ENCODE measurements at regions not wholly inside any gene's neighbourhood (a gene's known extent, or its start where the extent isn't known, plus 50 kb on each side); places are given as distances from the start of the nearest gene placed in this dataset.
"Not testable (repeated sequence)": the region's sequence is repeated elsewhere in the genome, so short reads cannot be mapped to it uniquely, and the experiment has no call there.

DNA sequence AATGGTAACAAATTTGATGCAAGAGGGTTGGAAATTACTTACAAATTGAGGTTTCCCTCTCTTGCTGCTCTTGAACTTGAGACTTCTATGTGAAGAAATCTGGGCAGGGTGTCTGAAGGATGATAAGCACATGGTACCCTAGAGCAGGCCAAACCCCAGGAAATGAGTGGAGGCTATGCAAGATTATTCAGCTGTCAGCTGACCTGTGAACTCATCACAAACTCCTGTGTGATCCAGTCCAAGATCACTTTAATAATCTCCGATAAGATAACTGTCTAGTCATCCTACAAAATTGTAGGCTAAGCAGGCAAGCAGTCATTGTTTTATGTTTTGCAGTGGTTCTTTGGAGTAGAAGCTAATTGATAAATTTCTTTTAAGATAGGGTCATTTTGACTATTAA, 213.1 kb downstream of the BTBD3 start:
- no peaks in the 10 kb centered on the region for H3K4me1 ChIP-seq (ENCODE audit: control insufficient read depth, insufficient read depth, low read length)
- H3K4me3 ChIP-seq (ENCODE audit: low read length): no peak overlapping the region
- no peaks in the 10 kb centered on the region for H3K36me3 ChIP-seq (ENCODE audit: control insufficient read depth, insufficient read depth, low read length, severe bottlenecking)
- DNase-seq (ENCODE audit: low read depth): no peak
- H3K9ac ChIP-seq (ENCODE audit: low read length): no peak overlapping the region
- no peaks in the 10 kb centered on the region for H3K27me3 ChIP-seq (replicated peaks; ENCODE audit: control insufficient read depth, insufficient read depth, low read length)
- H3K9me3 ChIP-seq (ENCODE audit: control insufficient read depth, low read length): no peaks in the 10 kb centered on the region

DNA sequence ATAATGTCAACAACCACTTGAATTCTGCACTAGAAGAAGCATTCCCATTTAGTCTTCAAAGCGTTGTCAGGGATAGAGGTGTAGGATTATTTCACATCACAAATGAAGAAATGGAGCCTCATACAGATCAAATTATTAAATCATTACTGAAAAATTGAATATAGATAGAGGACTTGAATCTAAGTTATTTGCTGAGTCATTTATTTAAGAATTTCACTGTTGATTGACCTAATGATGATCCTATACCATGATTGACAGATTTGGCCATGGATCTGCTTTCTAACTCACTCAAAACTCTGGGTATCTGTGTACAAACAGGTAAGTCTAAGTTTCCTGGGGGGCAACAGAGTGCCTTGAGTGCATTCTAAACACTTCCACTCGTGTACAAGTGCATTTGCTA, 215.9 kb downstream of the BTBD3 start:
- Histone ChIP-seq H3K9me3 (ENCODE audit: control insufficient read depth, low read length) (peaks cover 9% of the 10 kb centered on the region), H3K36me3 (ENCODE audit: control insufficient read depth, insufficient read depth, low read length, severe bottlenecking) (no peaks in the 10 kb centered on the region), H3K4me3 (ENCODE audit: low read length) (no peak overlapping the region), H3K27me3 (replicated peaks; ENCODE audit: control insufficient read depth, insufficient read depth, low read length) (no peaks in the 10 kb centered on the region), H3K9ac (ENCODE audit: low read length) (no peak overlapping the region), H3K4me1 (ENCODE audit: control insufficient read depth, insufficient read depth, low read length) (no peaks in the 10 kb centered on the region)
- DNase-seq (ENCODE audit: low read depth): no peak

DNA sequence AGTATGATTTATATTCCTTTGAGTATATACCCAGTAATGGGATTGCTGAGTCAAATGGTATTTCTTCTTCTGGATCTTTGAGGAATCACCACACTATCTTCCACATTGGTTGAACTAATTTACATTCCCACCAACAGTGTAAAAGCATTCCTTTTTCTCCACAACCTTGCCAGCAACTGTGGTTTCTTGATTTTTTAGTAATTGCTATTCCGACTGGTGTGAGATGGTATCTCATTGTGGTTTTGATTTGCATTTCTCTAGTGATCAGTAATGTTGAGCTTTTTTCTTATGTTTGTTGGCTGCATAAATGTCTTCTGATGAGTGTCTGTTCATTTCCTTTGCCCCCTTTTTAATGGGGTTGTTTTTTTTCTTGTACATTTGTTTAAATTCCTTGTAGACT, 228.3 kb downstream of the BTBD3 start:
- not testable (repeated sequence) for H3K4me3 ChIP-seq (ENCODE audit: low read length); H3K9ac ChIP-seq (ENCODE audit: low read length); H3K4me1 ChIP-seq (ENCODE audit: control insufficient read depth, insufficient read depth, low read length); H3K27me3 ChIP-seq (replicated peaks; ENCODE audit: control insufficient read depth, insufficient read depth, low read length); H3K9me3 ChIP-seq (ENCODE audit: control insufficient read depth, low read length); DNase-seq (ENCODE audit: low read depth); H3K36me3 ChIP-seq (ENCODE audit: control insufficient read depth, insufficient read depth, low read length, severe bottlenecking)

DNA sequence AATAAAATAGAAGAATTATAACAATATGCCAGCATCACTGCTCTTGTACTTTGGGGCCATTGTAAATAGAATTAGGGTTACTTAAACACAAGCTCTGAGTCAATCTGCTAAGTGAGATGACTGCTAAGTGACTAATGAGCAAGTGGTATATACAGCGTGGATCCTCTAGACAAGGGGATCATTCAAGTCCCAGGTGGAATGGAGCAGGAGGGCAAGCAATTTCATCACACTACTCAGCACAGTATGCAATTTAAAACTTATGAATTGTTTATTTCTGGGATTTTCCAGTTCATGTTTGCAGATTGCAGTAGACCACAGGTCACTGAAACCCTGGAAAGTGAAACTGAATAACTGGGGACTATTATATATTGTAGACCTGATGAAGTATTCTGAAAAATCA, 235.3 kb downstream of the BTBD3 start:
- Histone ChIP-seq H3K9me3 (ENCODE audit: control insufficient read depth, low read length) (no peaks in the 10 kb centered on the region), H3K9ac (ENCODE audit: low read length) (no peak overlapping the region), H3K4me1 (ENCODE audit: control insufficient read depth, insufficient read depth, low read length) (no peaks in the 10 kb centered on the region), H3K4me3 (ENCODE audit: low read length) (no peak overlapping the region), H3K27me3 (replicated peaks; ENCODE audit: control insufficient read depth, insufficient read depth, low read length) (no peaks in the 10 kb centered on the region), H3K36me3 (ENCODE audit: control insufficient read depth, insufficient read depth, low read length, severe bottlenecking) (no peaks in the 10 kb centered on the region)
- DNase-seq (ENCODE audit: low read depth): peak; percentile 25

DNA sequence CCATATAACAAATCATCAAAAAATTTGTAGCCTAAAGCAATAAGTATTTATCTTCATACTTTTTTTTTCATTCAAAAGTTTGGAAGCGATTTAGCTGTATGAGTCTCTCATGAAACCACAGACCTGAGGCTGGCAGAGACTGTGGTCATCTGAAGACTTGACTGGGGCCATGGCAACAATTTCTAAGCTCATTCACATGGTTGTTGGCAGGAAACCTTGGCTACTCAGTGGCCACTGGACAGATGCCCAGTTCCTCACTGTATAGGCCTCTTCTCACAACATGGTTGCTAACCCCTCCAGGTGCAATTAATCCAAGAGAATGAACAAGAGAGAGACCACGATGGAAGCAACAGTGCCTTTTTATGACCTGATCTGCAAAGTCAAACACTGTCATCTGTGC, 235.9 kb downstream of the BTBD3 start:
- Histone ChIP-seq H3K4me1 (ENCODE audit: control insufficient read depth, insufficient read depth, low read length) (no peaks in the 10 kb centered on the region), H3K27me3 (replicated peaks; ENCODE audit: control insufficient read depth, insufficient read depth, low read length) (no peaks in the 10 kb centered on the region), H3K4me3 (ENCODE audit: low read length) (no peak overlapping the region), H3K9ac (ENCODE audit: low read length) (no peak overlapping the region), H3K36me3 (ENCODE audit: control insufficient read depth, insufficient read depth, low read length, severe bottlenecking) (no peaks in the 10 kb centered on the region), H3K9me3 (ENCODE audit: control insufficient read depth, low read length) (no peaks in the 10 kb centered on the region)
- no peak for DNase-seq (ENCODE audit: low read depth)

DNA sequence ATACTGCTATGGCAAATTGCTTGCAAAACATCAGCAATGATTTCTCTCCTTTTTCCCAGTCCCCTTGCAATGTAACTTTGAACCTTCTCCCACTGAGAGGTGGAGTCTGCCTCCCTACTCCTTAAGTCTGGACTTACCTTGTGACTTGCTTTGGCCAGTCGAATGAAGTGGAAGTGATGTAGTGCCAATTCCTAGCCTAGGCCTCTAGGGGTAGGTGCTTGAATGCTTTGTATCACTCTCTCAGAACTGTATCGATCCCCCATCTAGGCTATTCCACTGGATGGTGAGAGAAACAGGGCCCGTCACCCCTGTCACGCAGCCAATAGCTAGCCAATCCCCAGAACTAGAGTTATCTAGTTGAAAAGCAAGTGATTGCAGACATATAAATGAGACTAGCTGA, 238.6 kb downstream of the BTBD3 start:
- no peaks in the 10 kb centered on the region for H3K4me1 ChIP-seq (ENCODE audit: control insufficient read depth, insufficient read depth, low read length)
- no peaks in the 10 kb centered on the region for H3K36me3 ChIP-seq (ENCODE audit: control insufficient read depth, insufficient read depth, low read length, severe bottlenecking)
- H3K27me3 ChIP-seq (replicated peaks; ENCODE audit: control insufficient read depth, insufficient read depth, low read length): no peaks in the 10 kb centered on the region
- no peak for DNase-seq (ENCODE audit: low read depth)
- H3K9ac ChIP-seq (ENCODE audit: low read length): no peak overlapping the region
- no peak overlapping the region for H3K4me3 ChIP-seq (ENCODE audit: low read length)
- H3K9me3 ChIP-seq (ENCODE audit: control insufficient read depth, low read length): no peaks in the 10 kb centered on the region

DNA sequence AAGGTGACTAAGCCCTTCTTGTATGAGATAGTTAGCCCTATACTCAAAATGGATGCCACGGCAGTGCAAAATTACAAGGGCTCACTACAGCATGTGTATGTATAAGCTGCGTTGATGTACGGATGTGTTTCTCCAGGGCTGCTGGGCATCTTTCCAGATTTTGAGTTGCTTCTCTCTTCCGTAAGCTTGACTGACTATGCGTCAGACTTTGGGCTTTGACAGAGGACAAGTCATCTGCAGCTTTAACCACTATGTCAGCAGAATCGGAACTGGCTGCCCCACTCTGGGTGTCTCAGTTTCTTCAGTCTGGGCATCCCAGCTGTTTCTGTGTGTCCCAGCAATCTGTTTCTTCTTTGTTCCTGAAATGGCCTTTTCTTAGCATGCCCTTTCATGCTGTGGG, 241.6 kb downstream of the BTBD3 start:
- Histone ChIP-seq H3K4me1 (ENCODE audit: control insufficient read depth, insufficient read depth, low read length) (no peaks in the 10 kb centered on the region), H3K27me3 (replicated peaks; ENCODE audit: control insufficient read depth, insufficient read depth, low read length) (no peaks in the 10 kb centered on the region), H3K9ac (ENCODE audit: low read length) (no peak overlapping the region), H3K9me3 (ENCODE audit: control insufficient read depth, low read length) (no peaks in the 10 kb centered on the region), H3K36me3 (ENCODE audit: control insufficient read depth, insufficient read depth, low read length, severe bottlenecking) (no peaks in the 10 kb centered on the region), H3K4me3 (ENCODE audit: low read length) (no peak overlapping the region)
- no peak for DNase-seq (ENCODE audit: low read depth)

DNA sequence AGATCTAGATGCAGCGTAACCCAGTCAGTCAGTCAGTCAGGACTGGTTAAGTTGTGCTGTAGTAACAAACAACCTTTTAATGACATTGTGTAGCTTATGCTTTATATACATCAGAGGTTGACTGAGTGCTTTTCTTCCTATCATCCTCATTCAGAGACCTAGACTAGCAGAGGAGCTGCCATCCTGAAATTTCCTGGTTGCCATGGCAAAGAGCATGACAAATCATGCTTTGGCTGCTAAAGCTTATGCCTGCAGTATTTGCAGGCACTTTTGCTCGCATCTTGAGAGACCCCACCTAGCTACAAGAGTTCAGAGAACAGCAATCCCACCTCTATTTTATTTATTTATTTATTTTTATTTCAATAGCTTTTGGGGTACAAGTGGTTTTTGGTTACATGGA, 244.0 kb downstream of the BTBD3 start:
- Histone ChIP-seq H3K27me3 (replicated peaks; ENCODE audit: control insufficient read depth, insufficient read depth, low read length) (no peaks in the 10 kb centered on the region), H3K9ac (ENCODE audit: low read length) (no peak overlapping the region), H3K4me1 (ENCODE audit: control insufficient read depth, insufficient read depth, low read length) (peaks cover 16% of the 10 kb centered on the region), H3K36me3 (ENCODE audit: control insufficient read depth, insufficient read depth, low read length, severe bottlenecking) (no peaks in the 10 kb centered on the region), H3K4me3 (ENCODE audit: low read length) (no peak overlapping the region), H3K9me3 (ENCODE audit: control insufficient read depth, low read length) (no peaks in the 10 kb centered on the region)
- DNase-seq (ENCODE audit: low read depth): no peak

DNA sequence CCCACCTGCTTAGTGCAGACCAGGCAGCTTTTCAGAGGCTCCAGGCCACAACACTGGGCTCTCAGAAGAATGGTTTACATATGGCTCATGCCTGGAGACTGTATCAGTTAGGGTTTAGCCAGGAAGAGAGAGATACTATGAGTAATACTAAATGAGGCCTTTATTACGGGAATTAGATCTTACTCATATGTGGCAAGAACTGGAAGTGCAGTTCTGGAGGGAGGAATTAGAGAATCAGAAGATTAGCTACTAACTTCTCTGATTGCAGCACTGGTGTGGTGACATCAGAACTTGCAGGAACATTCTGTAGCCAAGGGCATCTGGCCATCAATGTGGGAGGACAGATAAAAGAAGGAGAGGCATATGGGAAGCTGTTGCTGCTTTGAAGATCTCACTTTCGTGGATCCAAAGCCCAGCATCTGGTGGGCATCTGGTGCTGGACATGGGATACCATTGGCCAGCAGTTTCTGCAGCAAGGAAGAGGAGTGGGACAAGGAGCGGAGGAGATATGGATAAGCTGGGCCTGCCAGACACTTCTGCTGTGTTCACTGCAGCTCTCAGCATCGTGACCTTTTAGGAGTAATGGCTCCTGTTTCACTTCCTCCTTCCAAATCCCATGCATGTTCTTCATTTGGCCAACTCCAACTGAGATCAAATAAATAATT, 248.5 kb downstream of the BTBD3 start:
- peaks cover 16% of the 10 kb centered on the region for H3K4me1 ChIP-seq (ENCODE audit: control insufficient read depth, insufficient read depth, low read length)
- peaks cover 25% of the 10 kb centered on the region for H3K9me3 ChIP-seq (ENCODE audit: control insufficient read depth, low read length)
- H3K4me3 ChIP-seq (ENCODE audit: low read length): peak overlapping the region; percentile 38
- H3K9ac ChIP-seq (ENCODE audit: low read length): peak overlapping the region; percentile 35
- no peaks in the 10 kb centered on the region for H3K36me3 ChIP-seq (ENCODE audit: control insufficient read depth, insufficient read depth, low read length, severe bottlenecking)
- H3K27me3 ChIP-seq (replicated peaks; ENCODE audit: control insufficient read depth, insufficient read depth, low read length): no peaks in the 10 kb centered on the region
- peak; percentile 74 for DNase-seq (ENCODE audit: low read depth)

DNA sequence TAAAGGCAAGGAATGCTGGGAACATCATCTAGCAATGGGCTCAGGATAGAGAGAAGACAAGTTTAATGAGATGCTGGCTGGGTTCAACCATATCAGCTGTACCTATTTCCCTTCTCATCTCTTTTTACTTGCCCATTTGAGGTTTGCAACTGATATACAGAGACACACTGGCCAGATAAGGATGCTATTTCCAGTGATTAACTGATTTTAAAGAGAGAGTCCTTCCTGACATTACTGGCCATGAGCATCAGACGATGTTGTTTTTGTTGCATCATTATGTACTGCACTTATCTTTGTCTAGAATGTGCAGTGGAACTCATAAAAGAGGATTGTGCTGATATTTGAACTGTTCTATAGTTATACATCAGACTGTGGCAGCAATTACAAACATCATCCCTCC, 252.7 kb downstream of the BTBD3 start:
- no peaks in the 10 kb centered on the region for H3K36me3 ChIP-seq (ENCODE audit: control insufficient read depth, insufficient read depth, low read length, severe bottlenecking)
- peaks cover 45% of the 10 kb centered on the region for H3K4me1 ChIP-seq (ENCODE audit: control insufficient read depth, insufficient read depth, low read length)
- no peak for DNase-seq (ENCODE audit: low read depth)
- no peak overlapping the region for H3K9ac ChIP-seq (ENCODE audit: low read length)
- H3K9me3 ChIP-seq (ENCODE audit: control insufficient read depth, low read length): peaks cover 25% of the 10 kb centered on the region
- H3K4me3 ChIP-seq (ENCODE audit: low read length): no peak overlapping the region
- no peaks in the 10 kb centered on the region for H3K27me3 ChIP-seq (replicated peaks; ENCODE audit: control insufficient read depth, insufficient read depth, low read length)

DNA sequence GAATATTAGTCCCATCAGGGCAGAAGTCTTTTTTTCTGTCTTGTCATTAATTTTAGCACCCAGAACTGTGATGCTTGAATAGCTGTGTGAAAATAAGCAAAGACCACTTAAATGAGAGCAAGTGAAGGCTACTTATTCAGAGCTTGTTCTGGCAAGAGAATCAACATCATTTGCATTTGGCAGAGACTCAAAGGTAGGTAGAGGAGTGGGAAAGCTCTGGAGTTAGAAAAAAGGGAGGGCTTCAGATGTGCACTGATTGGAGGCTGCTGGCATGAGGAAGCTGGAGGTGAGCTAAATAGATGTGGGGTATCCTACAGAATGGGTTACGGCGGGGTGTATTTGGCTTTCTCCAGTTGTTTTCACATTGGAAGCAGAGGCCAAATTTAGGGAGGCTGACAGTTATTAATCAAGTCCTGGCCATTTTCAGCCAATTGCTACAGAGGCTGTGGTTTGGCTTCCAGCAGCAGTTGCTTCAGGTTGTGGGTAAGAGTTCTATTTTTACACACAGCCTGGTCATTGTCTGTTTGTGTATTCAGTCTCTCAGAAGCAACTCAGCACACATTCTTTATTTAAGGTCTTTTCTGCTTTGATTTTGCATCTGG, 254.3 kb downstream of the BTBD3 start:
- Histone ChIP-seq H3K4me1 (ENCODE audit: control insufficient read depth, insufficient read depth, low read length) (peaks cover 33% of the 10 kb centered on the region), H3K9ac (ENCODE audit: low read length) (peak overlapping the region; percentile 14), H3K9me3 (ENCODE audit: control insufficient read depth, low read length) (peaks cover 25% of the 10 kb centered on the region), H3K27me3 (replicated peaks; ENCODE audit: control insufficient read depth, insufficient read depth, low read length) (no peaks in the 10 kb centered on the region), H3K4me3 (ENCODE audit: low read length) (peak overlapping the region; percentile 12), H3K36me3 (ENCODE audit: control insufficient read depth, insufficient read depth, low read length, severe bottlenecking) (no peaks in the 10 kb centered on the region)
- DNase-seq (ENCODE audit: low read depth): peak; percentile 62

Measured in adipocyte (in vitro differentiated cells).